Urothelium cell line (cell line): ENCODE measurements at regions not wholly inside any gene's neighbourhood (a gene's known extent, or its start where the extent isn't known, plus 50 kb on each side); places are given as distances from the start of the nearest gene placed in this dataset.
"Not testable (repeated sequence)": the region's sequence is repeated elsewhere in the genome, so short reads cannot be mapped to it uniquely, and the experiment has no call there.

Source experiments
- DNase-seq: peaks from one replicate; pipeline ENCODE4 v3.0.0; 2011; ENCODE audit warnings: low spot score, mixed read lengths
- FAIRE-seq: peaks from 2 replicates; lab custom pipeline; 2011; peaks lifted over from hg19 to GRCh38; lab: Jason Lieb, UNC

GRCh38 chr3:156043832-156044633 lies 76.3 kb upstream of the KCNAB1 start:
- FAIRE-seq, result not testable (repeated sequence)
- DNase-seq, result peak; percentile 5

DNA sequence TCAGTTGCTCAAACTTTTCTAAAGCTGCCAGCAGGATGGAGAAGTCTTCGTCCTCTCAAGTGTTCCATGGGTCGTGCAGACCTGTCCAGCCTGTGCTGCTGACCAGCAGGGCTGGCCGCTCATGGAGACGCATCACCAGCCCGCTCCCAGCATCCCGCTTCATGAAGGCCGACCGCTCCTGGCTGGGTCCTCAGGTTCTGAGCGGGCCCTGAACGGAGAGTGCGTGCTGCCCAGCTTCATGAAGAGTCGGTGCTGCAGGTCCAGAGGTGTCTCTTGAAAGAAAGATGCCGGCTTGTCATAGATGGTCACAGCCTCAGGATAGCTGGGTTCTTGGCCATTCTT lies 75.8 kb upstream of the KCNAB1 start:
- FAIRE-seq (no peak), DNase-seq (no peak)

DNA sequence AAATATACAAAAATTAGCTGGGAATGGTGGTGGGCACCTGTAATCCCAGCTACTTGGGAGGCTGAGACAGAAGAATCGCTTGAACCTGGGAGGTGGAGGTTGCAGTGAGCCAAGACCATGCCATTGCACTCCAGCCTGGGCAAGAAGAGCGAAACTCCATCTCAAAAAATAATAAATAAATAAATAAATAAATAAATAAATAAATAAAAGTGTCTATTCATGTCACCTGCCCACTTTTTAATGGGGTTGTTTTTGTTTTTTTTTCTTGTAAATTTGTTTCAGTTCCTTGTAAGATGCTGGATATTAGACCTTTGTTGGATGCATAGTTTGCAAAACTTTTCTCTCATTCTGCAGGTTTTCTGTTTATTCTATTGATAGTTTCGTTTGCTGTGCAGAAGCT lies 71.9 kb upstream of the KCNAB1 start:
- FAIRE-seq, DNase-seq: not testable (repeated sequence)

GRCh38 chr3:156050918-156051317 lies 69.5 kb upstream of the KCNAB1 start:
- DNase-seq (no peak), FAIRE-seq (no peak)

DNA sequence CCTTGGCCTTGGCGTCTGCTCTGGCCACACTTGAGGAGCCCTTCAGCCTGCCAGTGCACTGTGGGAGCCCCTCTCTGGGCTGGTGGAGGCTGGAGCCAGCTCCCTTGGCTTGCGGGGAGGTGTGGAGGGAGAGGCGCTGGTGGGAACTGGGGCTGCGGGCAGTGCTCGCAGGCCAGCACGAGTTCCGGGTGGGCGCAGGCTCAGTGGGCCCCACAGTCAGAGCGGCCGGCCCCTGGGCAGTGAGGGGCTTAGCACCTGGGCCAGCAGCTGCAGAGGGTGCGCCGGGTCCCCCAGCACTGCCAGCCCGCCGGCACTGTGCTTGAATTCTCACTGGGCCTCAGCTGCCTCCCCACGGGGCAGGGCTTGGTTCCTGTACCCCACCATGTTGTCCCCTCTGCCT lies 68.7 kb upstream of the KCNAB1 start:
- no peak for DNase-seq
- FAIRE-seq, result no peak

- FAIRE-seq (no peak), DNase-seq (no peak)
Measured at GRCh38 chr3:156052115-156052514, 68.3 kb upstream of the KCNAB1 start.

GRCh38 chr3:156059950-156060501 lies 60.4 kb upstream of the KCNAB1 start:
- DNase-seq (no peak), FAIRE-seq (no peak)

DNA sequence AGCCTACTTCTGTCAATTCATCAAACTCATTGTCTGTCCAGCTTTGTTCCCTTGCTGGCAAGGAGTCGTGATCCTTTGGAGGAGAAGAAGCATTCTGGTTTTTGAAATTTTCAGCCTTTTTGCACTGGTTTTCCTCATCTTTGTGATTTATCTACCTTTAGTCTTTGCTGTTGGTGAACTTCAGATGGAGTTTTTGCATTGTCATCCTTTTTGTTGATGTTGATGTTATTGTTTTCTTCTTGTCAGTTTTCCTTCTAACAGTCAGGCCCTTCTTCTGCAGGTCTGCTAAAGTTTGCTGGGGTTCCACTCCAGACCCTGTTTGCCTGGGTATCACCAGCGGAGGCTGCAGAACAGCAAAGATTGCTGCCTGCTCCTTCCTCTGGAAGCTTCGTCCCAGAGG lies 52.2 kb upstream of the KCNAB1 start:
- FAIRE-seq, DNase-seq: not testable (repeated sequence)

- no peak for FAIRE-seq
- DNase-seq, result no peak
Measured at GRCh38 chr3:156070028-156070427, 50.4 kb upstream of the KCNAB1 start.
